AG04450 (cell line): ENCODE measurements at regions not wholly inside any gene's neighbourhood (a gene's known extent, or its start where the extent isn't known, plus 50 kb on each side); places are given as distances from the start of the nearest gene placed in this dataset.

Experiments used
- CTCF ChIA-PET: fragments of 300-600, 350-600 bp; formaldehyde crosslinking; extraction: SDS; loops from one replicate; lab custom pipeline; 2022; ENCODE audit warnings: antibody characterized with exemption, inconsistent platforms; lab: Charles Lee
- POLR2A ChIA-PET: fragments of 350-600 bp; formaldehyde crosslinking; extraction: SDS; loops from one replicate; lab custom pipeline; 2021; ENCODE audit warnings: antibody characterized with exemption, inconsistent platforms; lab: Yijun Ruan, JAX
- DNase-seq: peaks from one replicate; pipeline ENCODE4 v3.0.0-alpha.2; 2011; ENCODE audit warnings: low read depth, low spot score
- H3K27ac ChIP-seq: one replicate; pipeline ENCODE4 v1.5.1; 2012; ENCODE audit warnings: low read depth, low read length, control low read depth
- H3K27me3 ChIP-seq: one replicate; pipeline ENCODE4 v1.6.0; 2012; ENCODE audit warnings: low read length; ENCODE audit not compliant: control insufficient read depth, insufficient read depth
- H3K4me3 ChIP-seq: 2 replicates; pipeline ENCODE4 v1.5.1; 2011; ENCODE audit warnings: mild to moderate bottlenecking, low read depth, low read length, control low read depth
- H3K9me3 ChIP-seq: 2 replicates; pipeline ENCODE4 v1.5.1; 2012; ENCODE audit warnings: low read length; ENCODE audit not compliant: control insufficient read depth, insufficient read depth
- CTCF ChIP-seq: IDR thresholded peaks from 2 replicates; pipeline ENCODE4 v1.5.1; 2011; ENCODE audit warnings: low read depth, low read length, control low read depth, inconsistent platforms

GRCh38 chr3:148246291-148246923, 451.3 kb upstream of the AGTR1 start:
- H3K27ac ChIP-seq, result no peak overlapping the region
- H3K4me3 ChIP-seq, result no peak overlapping the region
- CTCF ChIA-PET, result no interaction called here
- TF ChIP-seq CTCF, result no peak
- no peaks in the 10 kb centered on the region for H3K9me3 ChIP-seq
- POLR2A ChIA-PET, result no interaction called here
- no peak for DNase-seq
- no peaks in the 10 kb centered on the region for H3K27me3 ChIP-seq

- Histone ChIP-seq H3K27ac (no peak overlapping the region), H3K27me3 (no peaks in the 10 kb centered on the region), H3K9me3 (no peaks in the 10 kb centered on the region), H3K4me3 (no peak overlapping the region)
- POLR2A ChIA-PET, result no interaction called here
- no peak for DNase-seq
- no peak for TF ChIP-seq CTCF
- CTCF ChIA-PET, result no interaction called here
Measured at GRCh38 chr3:148253713-148254112, 444.0 kb upstream of the AGTR1 start.

DNA sequence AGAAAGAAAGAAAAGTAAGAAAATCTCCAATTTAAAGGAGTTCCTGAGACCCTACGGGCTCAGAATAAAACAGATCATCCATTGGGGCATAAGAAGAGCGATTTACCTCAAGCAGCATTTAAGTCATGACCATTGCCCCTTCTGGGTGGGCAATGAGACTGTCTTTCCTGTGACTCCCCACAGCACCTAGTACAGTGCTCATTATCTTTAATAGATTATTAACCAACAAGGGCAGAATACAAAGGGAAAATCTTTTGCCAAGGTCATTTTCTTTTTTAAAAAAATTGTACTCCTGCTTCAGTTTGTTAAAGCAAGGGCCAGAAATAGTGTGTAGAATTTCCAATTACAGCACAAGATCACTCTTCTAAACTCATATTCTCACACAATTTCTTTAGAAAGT, 443.3 kb upstream of the AGTR1 start:
- POLR2A ChIA-PET, result no interaction called here
- TF ChIP-seq CTCF, result no peak
- CTCF ChIA-PET, result no interaction called here

GRCh38 chr3:148255981-148256969, 441.4 kb upstream of the AGTR1 start:
- Histone ChIP-seq H3K27ac (no peak overlapping the region), H3K9me3 (no peaks in the 10 kb centered on the region), H3K4me3 (no peak overlapping the region), H3K27me3 (no peaks in the 10 kb centered on the region)
- ChIA-PET CTCF (no interaction called here), POLR2A (no interaction called here)
- TF ChIP-seq CTCF, result no peak
- no peak for DNase-seq

More for the DNA sequence above, 443.3 kb upstream of the AGTR1 start:
- Histone ChIP-seq H3K27ac (no peak overlapping the region), H3K27me3 (no peaks in the 10 kb centered on the region), H3K4me3 (no peak overlapping the region), H3K9me3 (no peaks in the 10 kb centered on the region)
- DNase-seq, result no peak

GRCh38 chr3:148262980-148263379, 434.7 kb upstream of the AGTR1 start:
- TF ChIP-seq CTCF, result no peak
- Histone ChIP-seq H3K27ac (no peak overlapping the region), H3K27me3 (no peaks in the 10 kb centered on the region), H3K4me3 (no peak overlapping the region), H3K9me3 (no peaks in the 10 kb centered on the region)
- ChIA-PET POLR2A (no interaction called here), CTCF (interaction anchor here (1.5 kb wide), 1 partner anchor 684 kb away, joined by 3 read pairs; no protein-coding TSS in a partner anchor)
- DNase-seq, result no peak
